Hepatocyte (in vitro differentiated cells): ENCODE measurements at regions not wholly inside any gene's neighbourhood (a gene's known extent, or its start where the extent isn't known, plus 50 kb on each side); places are given as distances from the start of the nearest gene placed in this dataset.

Experiments
- CTCF ChIP-seq: fragments of 200-600 bp; sonication (generic); IDR thresholded peaks from 2 replicates; pipeline ENCODE4 v1.5.1; 2016; ENCODE audit warnings: antibody characterized with exemption, mild to moderate bottlenecking; ENCODE audit not compliant: poor library complexity
- EZH2 ChIP-seq: fragments of 200-600 bp; sonication (generic); IDR thresholded peaks from 2 replicates; pipeline ENCODE4 v1.6.1; 2016; ENCODE audit warnings: antibody characterized with exemption, mild to moderate bottlenecking, borderline replicate concordance
- EZH2phosphoT487 ChIP-seq: fragments of 200-600 bp; sonication (generic); IDR thresholded peaks from one replicate; pipeline ENCODE4 v1.6.1; 2018; ENCODE audit warnings: antibody characterized with exemption, mild to moderate bottlenecking, low read depth, moderate library complexity; ENCODE audit not compliant: unreplicated experiment, severe bottlenecking

GRCh38 chr6:105994591-105995390 is 91.3 kb upstream of the PRDM1 start:
- TF ChIP-seq EZH2: no peak
- no peak for TF ChIP-seq CTCF
- peak; percentile 34 for TF ChIP-seq EZH2phosphoT487
